Transverse colon (tissue), 4 donors: ENCODE measurements at regions not wholly inside any gene's neighbourhood (a gene's known extent, or its start where the extent isn't known, plus 50 kb on each side); places are given as distances from the start of the nearest gene placed in this dataset.

Experiments used
- DNase-seq: peaks from one replicate; pipeline ENCODE4 v3.0.0-alpha.2; 2019
- H3K27ac ChIP-seq, 4 donors: fragments of 200-600 bp; sonication (generic); 2 replicates each; pipeline ENCODE4 v1.5.1; 2016 to 2018; ENCODE audit warnings: inconsistent platforms in 4 of 4
- H3K27me3 ChIP-seq: fragments of 200-600 bp; sonication (generic); 2 replicates; pipeline ENCODE4 v1.5.1; 2017; ENCODE audit warnings: inconsistent platforms
- H3K36me3 ChIP-seq, 4 donors: fragments of 200-600 bp; sonication (generic); 2 replicates each; pipeline ENCODE4 v1.5.1; 2017 to 2019; ENCODE audit warnings: inconsistent platforms in 4 of 4
- H3K4me1 ChIP-seq, 4 donors: fragments of 200-600 bp; sonication (generic); 2 replicates each; pipeline ENCODE4 v1.5.1; 2017 to 2020; ENCODE audit warnings: inconsistent platforms in 4 of 4
- H3K4me3 ChIP-seq, 4 donors: fragments of 200-600 bp; sonication (generic); 1 replicate in 1 of 4; 2 replicates in 3 of 4; pipeline versions ENCODE4 v1.5.1 to v1.6.1; 2017 to 2019; ENCODE audit warnings: inconsistent platforms in 4 of 4
- H3K9me3 ChIP-seq, 2 donors: fragments of 200-600 bp; sonication (generic); 2 replicates each; pipeline ENCODE4 v1.5.1; 2017 to 2019; ENCODE audit warnings: inconsistent platforms in 2 of 2
- CTCF ChIP-seq, 5 experiments: fragments of 200-600 bp in 3 of 5; fragments of 450-650 bp in 2 of 5; sonication (generic) in 3 of 5; IDR thresholded peaks; 1 replicate in 2 of 5; 2 replicates in 3 of 5; pipeline ENCODE4 v1.5.1; 2016 to 2017; ENCODE audit warnings: antibody characterized with exemption in 5 of 5, inconsistent platforms in 3 of 5, mild to moderate bottlenecking in 2 of 5, moderate library complexity in 1 of 5
- EP300 ChIP-seq: sonication (generic); formaldehyde crosslinking; IDR thresholded peaks from one replicate; pipeline ENCODE4 v1.6.1; 2017; ENCODE audit warnings: antibody characterized with exemption, low read depth
- POLR2A ChIP-seq: fragments of 450-650 bp; IDR thresholded peaks from one replicate; pipeline ENCODE4 v1.6.1; 2016; ENCODE audit warnings: antibody characterized with exemption, mild to moderate bottlenecking, moderate library complexity
- POLR2AphosphoS5 ChIP-seq, 3 donors: sonication (generic); formaldehyde crosslinking; IDR thresholded peaks; one replicate each; pipeline ENCODE4 v1.6.1; 2016; ENCODE audit warnings: antibody characterized with exemption in 3 of 3
- WGBS, 2 donors: methylation state at CpG; one replicate each; pipeline ENCODE4 v1.1.5; 2018; ENCODE audit warnings: low coverage in 1 of 2; 5-methylcytosine and 5-hydroxymethylcytosine counted together
- in situ Hi-C, 4 donors: fragments of 200-750 bp; cut with MboI; loops; one replicate each; pipeline versions ENCODE4 v1.15.0 to v1.15.1; 2017; ENCODE audit warnings: low sequenced_read_pairs in 3 of 4, low pct_ligation_motif_present in 1 of 4, low pct_unique_long_range_greater_than_20kb in 1 of 4
- intact Hi-C: fragments of 100-400 bp; cut with DNase I; formaldehyde crosslinking; loops from one replicate; pipeline ENCODE4 v1.15.1; 2023; ENCODE audit warnings: low total_unique reads

DNA sequence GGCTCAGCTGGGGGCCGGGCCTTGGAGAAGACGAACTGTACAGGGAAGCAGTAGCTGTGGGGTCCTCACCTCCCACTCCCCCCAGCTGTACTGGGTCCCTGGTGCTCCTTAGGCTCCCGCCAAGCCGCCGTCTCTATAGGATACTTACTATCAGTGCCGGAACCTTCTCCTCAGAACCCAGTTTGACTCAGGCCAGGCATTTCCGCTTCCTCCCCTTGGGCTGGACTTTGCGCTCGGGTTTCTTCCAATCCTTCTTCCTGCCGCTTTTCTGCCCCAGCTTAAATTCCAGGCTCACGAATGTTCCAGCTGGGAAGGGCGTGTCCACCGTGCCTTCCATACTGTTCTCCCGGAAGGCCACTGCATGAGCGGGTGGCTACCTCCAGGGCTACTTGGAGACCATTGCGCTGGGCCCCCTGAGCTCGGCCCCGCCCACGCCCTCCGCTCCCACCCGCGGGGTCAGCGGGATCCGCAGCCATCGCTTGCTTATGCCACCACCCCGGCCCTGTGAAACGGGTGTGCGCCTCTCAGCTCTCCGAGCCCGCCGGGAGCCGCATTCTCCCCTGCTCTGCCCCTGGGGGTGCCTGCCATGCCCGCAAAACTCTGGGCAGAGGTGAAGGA is 1795.9 kb downstream of the TP53TG3F start:
- WGBS, 2 donors = 75 to 83% methylated on average over 14 to 33 of the region's 33 CpGs
- Histone ChIP-seq H3K4me1 (no peaks in the 10 kb centered on the region), H3K27ac (no peak overlapping the region), H3K36me3 (no peaks in the 10 kb centered on the region), H3K27me3 (no peaks in the 10 kb centered on the region), H3K9me3 (peaks cover 0 to 7% of the 10 kb centered on the region in 2 donors), H3K4me3 (no peak overlapping the region)
- no peak for DNase-seq
- intact Hi-C loops (no loop called here), in situ Hi-C loops (loop anchor here in 1 of 4 donors (25.0 kb wide), 1 partner anchor 107 kb away; no protein-coding TSS in a partner anchor)
- TF ChIP-seq CTCF (IDR thresholded peaks at IDR 0.05) (no peak), EP300 (no peak), POLR2A (no peak), POLR2AphosphoS5 (IDR thresholded peaks at IDR 0.05) (no peak)

DNA sequence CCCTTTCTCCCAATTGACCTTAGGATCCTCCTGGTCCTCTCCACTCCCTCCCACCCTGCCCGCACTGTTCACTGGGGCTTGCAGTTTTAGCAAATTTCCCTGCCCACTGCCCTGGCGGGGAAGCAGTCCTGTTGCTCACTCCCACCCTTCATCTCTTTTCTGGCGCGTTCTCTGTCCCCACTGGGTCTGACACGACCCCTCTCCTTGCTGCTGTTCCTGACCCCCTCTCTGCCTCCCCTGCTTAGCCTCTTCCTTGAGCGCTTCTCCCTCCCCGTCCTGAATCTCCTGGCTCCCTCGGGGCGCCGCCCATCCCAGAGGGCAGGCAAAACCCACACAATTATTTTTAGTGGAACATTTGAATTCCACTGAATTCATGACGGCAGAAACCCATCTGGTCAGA is 1796.4 kb downstream of the TP53TG3F start:
- WGBS, 2 donors = 75 to 77% methylated on average over 4 to 11 of the region's 11 CpGs
- Histone ChIP-seq H3K4me3 (no peak overlapping the region), H3K4me1 (no peaks in the 10 kb centered on the region), H3K36me3 (no peaks in the 10 kb centered on the region), H3K27ac (no peak overlapping the region), H3K27me3 (no peaks in the 10 kb centered on the region), H3K9me3 (peaks cover 0 to 7% of the 10 kb centered on the region in 2 donors)
- TF ChIP-seq POLR2AphosphoS5 (IDR thresholded peaks at IDR 0.05) = no peak
- TF ChIP-seq EP300 = no peak
- TF ChIP-seq POLR2A = no peak
- TF ChIP-seq CTCF (IDR thresholded peaks at IDR 0.05) = no peak
- intact Hi-C loops = no loop called here
- DNase-seq = no peak
- in situ Hi-C loops = loop anchor here in 1 of 4 donors (25.0 kb wide), 1 partner anchor 106 kb away; no protein-coding TSS in a partner anchor

- Histone ChIP-seq H3K4me1 (no peaks in the 10 kb centered on the region), H3K4me3 (no peak overlapping the region), H3K27ac (no peak overlapping the region), H3K27me3 (no peaks in the 10 kb centered on the region), H3K9me3 (peaks cover 0 to 7% of the 10 kb centered on the region in 2 donors), H3K36me3 (no peaks in the 10 kb centered on the region)
- 84 to 86% methylated on average over 2 to 9 of the region's 9 CpGs for WGBS, 2 donors
- intact Hi-C loops = no loop called here
- in situ Hi-C loops = loop anchor here in 1 of 4 donors (25.0 kb wide), 1 partner anchor 104 kb away; no protein-coding TSS in a partner anchor
- TF ChIP-seq POLR2A = no peak
- no peak for TF ChIP-seq POLR2AphosphoS5 (IDR thresholded peaks at IDR 0.05)
- no peak for TF ChIP-seq CTCF (IDR thresholded peaks at IDR 0.05)
- no peak for TF ChIP-seq EP300
- no peak for DNase-seq
Observed at GRCh38 chr16:35258381-35258780, 1799.0 kb downstream of the TP53TG3F start.

- H3K27me3 ChIP-seq = no peaks in the 10 kb centered on the region
- H3K36me3 ChIP-seq = no peaks in the 10 kb centered on the region
- no peaks in the 10 kb centered on the region for H3K4me1 ChIP-seq
- intact Hi-C loops (no loop called here), in situ Hi-C loops (no loop called here)
- 63% methylated on average over 3 of the region's 3 CpGs; no CpG with 5 or more reads in 1 of the 2 donors for WGBS, 2 donors
- H3K27ac ChIP-seq = no peak overlapping the region
- peaks cover 0 to 5% of the 10 kb centered on the region in 2 donors for H3K9me3 ChIP-seq
- no peak overlapping the region for H3K4me3 ChIP-seq
- TF ChIP-seq POLR2A = no peak
- TF ChIP-seq POLR2AphosphoS5 (IDR thresholded peaks at IDR 0.05) = no peak
- no peak for TF ChIP-seq CTCF (IDR thresholded peaks at IDR 0.05)
- TF ChIP-seq EP300 = no peak
- DNase-seq = no peak
Observed at GRCh38 chr16:35295856-35296255, 1836.4 kb downstream of the TP53TG3F start.
